HG02759 (cell line): ENCODE measurements at regions not wholly inside any gene's neighbourhood (a gene's known extent, or its start where the extent isn't known, plus 50 kb on each side); places are given as distances from the start of the nearest gene placed in this dataset.

Source experiments
- ATAC-seq: cut with Tn5 transposase; IDR thresholded peaks from one replicate; pipeline ENCODE4 v1.9.1; 2021; ENCODE audit warnings: mild to moderate bottlenecking, moderate library complexity; ENCODE audit not compliant: unreplicated experiment

- ATAC-seq: no peak
Measured at GRCh38 chr6:147806697-147807096, 298.2 kb downstream of the SAMD5 start.

DNA sequence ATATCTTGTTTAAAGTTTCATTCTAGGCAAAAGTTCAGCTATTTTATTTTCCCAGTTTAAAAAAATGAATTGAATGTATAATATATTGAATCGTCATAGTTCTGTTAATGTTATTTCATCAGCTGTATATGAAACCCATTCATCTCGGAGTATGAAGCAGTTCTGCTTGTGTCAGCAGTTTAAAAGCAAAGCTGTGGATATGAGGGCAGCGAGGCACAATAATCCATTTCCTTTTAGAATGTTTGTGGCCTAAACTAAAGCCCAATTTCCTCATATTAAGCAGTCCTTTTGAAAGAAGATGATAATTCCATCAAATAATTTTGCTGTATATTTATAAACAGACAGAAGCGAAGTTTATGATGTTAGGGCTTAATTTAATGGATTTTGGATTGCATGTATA lies 300.1 kb downstream of the SAMD5 start:
- ATAC-seq: no peak

DNA sequence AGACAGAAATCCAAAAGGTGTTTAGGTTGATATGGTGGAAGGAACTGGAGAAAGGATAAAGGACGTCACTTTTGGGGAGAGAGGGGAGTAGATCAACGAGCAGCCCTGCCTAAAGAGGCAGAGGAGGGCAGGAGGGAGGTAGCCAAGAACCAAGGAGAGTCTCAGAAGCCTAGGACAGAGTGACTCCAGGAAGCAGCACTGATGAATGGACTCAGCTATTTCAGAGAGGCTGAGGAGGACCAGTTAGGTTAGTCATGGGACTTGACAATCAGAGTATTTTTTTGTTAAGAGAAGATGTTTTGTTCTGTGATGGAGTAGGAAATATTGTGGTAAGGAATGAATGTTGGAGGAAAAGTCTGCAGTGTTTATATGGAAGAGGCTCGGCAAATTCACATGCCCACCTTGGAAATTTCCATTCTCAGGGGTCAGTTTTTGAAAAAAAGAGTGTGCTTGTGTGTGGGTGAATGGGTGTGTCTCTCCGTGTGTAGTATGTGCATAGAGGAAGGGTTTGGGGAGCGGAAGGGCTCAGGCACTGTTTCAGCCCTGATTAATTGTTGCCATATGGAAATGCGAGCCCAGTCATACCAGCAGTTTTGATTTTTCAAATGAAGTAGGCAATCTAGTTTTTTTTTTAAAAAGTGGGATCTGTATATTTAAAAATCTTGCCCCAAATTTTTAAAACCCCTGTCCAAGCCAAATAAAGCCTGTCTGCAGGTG lies 303.6 kb downstream of the SAMD5 start:
- ATAC-seq: no peak

- ATAC-seq: no peak
Measured at GRCh38 chr6:147817042-147817689, 308.7 kb downstream of the SAMD5 start.

- ATAC-seq: no peak
Measured at GRCh38 chr6:147820520-147820919, 312.0 kb downstream of the SAMD5 start.

DNA sequence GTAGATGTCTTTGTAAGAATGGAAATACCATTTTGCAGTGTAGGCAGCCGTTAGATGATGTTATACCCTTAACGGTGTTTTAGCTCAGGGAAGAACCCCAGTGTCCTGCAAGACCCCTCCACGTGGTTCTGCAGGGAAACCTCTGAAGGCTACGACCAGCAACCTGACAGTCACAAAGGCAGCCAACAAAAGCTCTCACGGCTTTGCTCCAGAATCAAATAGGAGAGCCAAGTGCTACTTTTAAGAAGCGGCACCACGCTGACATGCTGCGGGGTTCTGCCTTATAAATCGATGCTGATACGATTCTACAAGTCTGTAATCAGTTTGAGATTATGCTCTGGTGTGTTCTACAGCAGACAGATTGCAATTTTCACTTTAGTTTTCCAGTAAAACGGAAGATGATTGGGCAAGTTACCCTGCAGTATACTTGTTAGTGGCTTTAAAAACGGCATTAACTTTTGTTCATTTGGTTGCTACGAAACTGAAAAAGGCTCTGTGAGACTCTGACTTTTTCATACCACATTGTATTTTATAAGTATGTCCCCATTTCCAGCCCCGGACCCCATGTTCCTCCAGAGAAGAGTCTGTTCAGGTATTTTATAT lies 312.9 kb downstream of the SAMD5 start:
- no peak for ATAC-seq

DNA sequence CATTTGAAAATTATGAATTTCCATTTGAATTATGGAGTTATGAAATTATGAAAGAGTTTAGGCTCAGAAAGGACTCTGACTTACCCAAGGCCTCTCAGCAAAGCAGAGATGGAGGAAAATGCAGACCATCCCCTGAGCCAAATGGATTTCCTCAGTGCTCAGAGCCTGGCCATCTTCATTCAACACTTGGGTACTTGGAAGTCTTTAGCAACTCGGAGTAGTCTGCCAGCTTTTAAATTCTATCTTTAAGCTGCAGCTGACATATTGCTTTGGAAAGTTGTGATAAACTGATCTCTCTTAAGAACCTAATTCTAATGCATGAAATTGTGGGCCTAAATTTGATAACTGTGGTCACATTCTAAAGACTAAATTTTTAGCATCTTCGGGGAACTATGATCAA lies 315.4 kb downstream of the SAMD5 start:
- ATAC-seq: no peak

- no peak for ATAC-seq
Measured at GRCh38 chr6:147825848-147826247, 317.4 kb downstream of the SAMD5 start.

- no peak for ATAC-seq
Measured at GRCh38 chr6:147826698-147827097, 318.2 kb downstream of the SAMD5 start.

DNA sequence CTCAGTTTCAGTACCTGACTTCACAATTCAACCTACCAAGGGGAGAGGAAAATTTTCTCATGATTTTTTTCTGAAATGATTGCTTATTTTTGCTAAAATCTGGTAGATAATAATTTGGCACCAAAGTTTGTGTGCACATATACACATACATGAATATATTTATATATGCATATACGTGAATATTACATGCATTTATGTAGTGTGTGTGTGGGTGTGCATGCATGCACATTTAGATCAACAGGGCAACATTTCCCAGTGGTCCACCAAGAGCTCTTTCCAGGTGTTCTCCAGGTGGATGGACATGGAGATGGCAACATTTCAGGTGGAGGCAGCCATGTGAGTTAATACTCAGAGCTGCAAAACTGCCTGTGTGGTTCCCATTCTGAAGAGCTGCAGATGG lies 320.9 kb downstream of the SAMD5 start:
- no peak for ATAC-seq

DNA sequence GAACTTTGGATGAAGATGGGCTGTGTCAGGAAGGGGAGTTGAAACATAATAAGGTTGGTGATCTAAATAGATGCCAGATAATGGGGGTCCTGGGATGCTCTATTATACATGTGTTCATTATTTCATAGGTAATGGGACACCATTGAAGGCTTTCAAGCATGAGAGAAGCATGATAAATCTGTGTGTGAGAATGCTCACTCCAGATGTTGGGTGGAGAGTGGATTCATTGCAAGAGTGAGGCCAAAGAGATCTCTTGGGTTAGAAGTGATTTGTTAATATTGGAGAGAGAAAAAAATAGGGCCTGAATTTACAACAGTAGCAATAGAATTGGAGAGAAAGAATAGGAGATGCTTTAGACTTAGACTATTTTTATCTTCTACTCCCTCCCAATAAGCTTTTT lies 321.3 kb downstream of the SAMD5 start:
- no peak for ATAC-seq

DNA sequence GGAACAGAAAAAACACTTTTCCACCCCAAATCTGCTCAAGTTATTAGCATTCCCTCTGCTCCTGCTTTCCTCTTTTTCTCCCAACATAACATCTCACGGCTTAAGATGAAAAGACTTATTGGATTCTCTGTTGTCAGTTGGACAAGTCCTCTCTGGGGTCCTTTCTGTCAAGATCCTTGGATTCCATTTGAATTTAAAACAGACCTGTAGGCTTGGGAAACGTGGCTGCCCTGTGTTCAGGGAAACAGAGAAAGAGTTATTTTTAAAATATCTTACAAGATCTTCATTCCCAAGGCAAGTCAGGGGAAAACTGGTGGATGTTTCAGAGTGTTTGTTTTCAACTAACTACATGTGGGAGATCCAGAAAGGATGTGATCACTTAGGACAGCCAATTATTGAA lies 322.9 kb downstream of the SAMD5 start:
- no peak for ATAC-seq

DNA sequence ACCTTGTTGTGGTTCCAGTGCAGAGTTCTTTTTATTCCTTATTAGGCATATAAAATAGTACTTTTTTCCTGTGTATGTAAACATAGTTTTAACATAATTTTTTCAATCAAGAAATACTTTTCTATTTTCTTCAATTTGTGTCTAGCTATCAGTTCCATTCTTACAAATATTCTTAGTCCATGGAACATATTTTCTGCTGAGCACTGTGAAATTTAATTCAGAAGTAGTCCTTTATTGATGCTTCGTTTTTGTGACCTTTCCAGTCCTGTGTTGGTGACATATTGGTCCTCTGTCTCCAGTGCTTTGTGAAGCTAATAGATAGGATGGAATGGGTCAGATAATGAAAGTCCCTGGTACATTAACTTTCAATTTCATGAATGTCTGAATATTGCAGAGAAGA lies 325.1 kb downstream of the SAMD5 start:
- ATAC-seq: no peak

DNA sequence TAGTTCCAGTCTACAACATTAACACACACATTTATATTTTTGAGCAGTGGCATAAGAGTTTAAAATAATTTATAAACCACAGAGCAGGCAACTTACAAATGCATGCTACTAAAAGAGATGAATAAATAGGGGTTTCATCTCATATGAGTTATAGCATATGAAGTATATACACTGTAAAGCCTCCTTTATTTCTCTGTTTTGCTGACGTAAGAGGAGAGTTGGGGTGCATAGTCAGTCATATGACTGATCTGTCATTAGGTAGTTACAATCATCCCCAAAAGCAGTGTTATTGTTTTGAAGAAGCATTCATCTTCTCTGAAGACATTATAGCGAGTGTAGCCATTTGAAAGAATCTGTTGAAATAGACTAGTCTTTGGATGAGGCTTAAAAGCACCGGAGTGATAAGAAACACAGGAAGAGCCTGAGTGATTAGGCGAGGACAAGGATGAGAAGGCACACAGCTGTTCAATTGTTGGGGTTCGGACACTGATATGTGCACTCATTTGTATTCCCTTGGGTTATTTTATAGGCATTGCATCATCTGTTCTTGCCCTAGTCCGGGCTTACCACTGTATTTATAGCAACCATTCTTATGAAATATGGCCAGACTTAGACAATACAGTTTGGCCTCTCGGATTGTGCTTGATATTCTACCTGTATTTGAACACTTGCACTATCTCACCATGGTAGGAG lies 325.7 kb downstream of the SAMD5 start:
- no peak for ATAC-seq

DNA sequence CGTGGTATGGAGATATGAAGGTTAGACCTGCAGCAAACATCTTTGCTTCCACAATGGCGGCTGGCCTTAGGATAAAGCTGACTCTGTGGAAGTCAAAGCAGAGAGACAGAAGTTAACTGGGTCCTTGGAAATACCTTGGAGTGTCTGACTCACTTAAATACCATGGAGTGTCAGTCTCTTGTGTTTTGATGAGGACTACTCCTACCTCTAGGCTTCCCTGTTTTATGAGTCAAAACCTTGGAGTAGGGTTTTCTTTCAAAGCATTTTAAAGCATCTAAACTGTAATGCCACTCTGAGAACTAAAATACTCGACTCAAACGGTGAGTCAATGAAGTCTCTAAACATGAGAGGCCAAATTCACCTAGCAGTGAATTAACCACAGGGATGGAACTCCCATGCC lies 329.1 kb downstream of the SAMD5 start:
- no peak for ATAC-seq

GRCh38 chr6:147839708-147840610 lies 331.5 kb downstream of the SAMD5 start:
- no peak for ATAC-seq

- ATAC-seq: no peak
Measured at GRCh38 chr6:147841547-147842148, 333.2 kb downstream of the SAMD5 start.

DNA sequence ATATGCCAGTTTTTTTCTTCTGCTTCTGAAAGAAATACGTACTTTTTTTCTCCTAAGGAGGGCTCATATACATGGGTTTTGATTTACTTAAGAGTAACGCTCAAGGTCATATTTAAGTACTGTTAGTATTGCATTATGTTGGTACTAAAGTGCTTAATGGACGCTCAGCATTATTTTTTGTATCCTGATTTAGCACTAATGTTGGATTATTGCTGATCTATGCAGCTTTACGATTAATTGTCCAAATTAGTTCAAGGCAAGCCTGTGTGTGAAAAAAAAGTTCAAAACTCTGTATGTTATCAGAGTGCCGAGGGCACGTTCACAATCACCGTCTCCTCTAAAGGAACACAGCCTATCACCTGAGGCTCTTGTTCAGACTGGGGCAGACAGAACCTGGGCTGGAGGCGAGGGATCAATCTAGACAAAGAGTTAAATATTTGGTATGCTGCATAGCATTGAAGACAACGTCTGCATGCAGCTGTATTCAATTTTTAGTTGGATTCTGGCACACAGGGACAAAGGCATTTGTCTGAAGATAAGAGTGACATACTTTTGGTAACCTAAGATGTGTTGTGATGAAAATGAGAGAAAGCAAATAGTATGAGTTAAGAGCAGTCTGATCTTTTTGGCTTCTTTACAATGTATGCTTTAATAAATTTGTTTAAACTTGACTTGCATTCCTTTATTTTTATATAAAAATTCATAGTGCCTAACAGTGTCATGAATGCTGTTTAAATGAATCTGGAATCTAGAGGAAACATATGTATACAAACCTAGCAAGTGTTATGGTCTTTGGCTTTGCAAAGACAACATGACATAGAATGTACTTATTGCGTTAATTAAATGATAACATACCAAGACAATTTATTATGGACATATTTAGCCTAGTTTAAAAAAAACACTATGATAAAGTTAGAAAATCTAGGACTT lies 341.2 kb downstream of the SAMD5 start:
- no peak for ATAC-seq

DNA sequence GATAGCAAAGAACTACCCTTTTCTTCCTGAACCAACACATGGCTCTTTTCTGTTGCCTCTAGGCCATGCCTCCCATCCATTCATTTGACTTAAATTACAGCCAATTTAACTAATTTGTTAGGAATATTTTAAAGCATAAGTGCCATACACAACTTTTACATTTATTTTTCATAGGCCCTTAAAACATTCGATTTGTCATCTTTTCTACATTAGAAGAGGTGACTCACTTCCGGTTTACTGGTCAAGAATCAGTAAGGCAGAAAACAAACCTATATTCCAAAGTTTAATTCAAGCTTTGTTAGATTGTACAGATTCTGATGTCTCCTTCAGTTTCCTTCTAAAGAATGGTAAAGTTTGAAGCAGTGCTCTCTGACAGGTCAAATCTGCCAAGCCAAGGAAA lies 344.3 kb downstream of the SAMD5 start:
- no peak for ATAC-seq
